HepG2 (cell line): ENCODE measurements at regions not wholly inside any gene's neighbourhood (a gene's known extent, or its start where the extent isn't known, plus 50 kb on each side); places are given as distances from the start of the nearest gene placed in this dataset.

Source experiments
- ZNF556 ChIP-seq: sonication (generic); formaldehyde crosslinking; IDR thresholded peaks from 2 replicates; pipeline ENCODE4 v1.4.0; 2020; ENCODE audit warnings: mild to moderate bottlenecking, missing genetic modification reagents, borderline replicate concordance
- ZNF605 ChIP-seq: sonication (generic); formaldehyde crosslinking; IDR thresholded peaks from 2 replicates; pipeline ENCODE4 v1.8.0; 2022; ENCODE audit warnings: mild to moderate bottlenecking, missing genetic modification reagents
- ZNF761 ChIP-seq: sonication (generic); formaldehyde crosslinking; conservative IDR thresholded peaks from 2 replicates; pipeline ENCODE4 v1.4.0; 2020; ENCODE audit warnings: mild to moderate bottlenecking, missing genetic modification reagents

- TF ChIP-seq ZNF556 (CRISPR knock-in tag) (no peak), ZNF605 (CRISPR knock-in tag) (no peak), ZNF761 (CRISPR knock-in tag) (no peak)
These were observed 613.7 kb downstream of the TMEM114 start for GRCh38 chr16:7976563-7976962.
